OCI-LY1 (cell line): ENCODE measurements at regions not wholly inside any gene's neighbourhood (a gene's known extent, or its start where the extent isn't known, plus 50 kb on each side); places are given as distances from the start of the nearest gene placed in this dataset.

Experiments used
- CTCF ChIP-seq: fragments of 200-600 bp; sonication (generic), shearing (Covaris generic); IDR thresholded peaks from 2 replicates; pipeline ENCODE4 v1.5.1; 2017; ENCODE audit warnings: mild to moderate bottlenecking, antibody characterized with exemption, low read length, moderate library complexity, mixed read lengths
- EZH2 ChIP-seq: fragments of 200-600 bp; sonication (generic), shearing (Covaris generic); IDR thresholded peaks from 2 replicates; pipeline ENCODE4 v1.8.0; 2017; ENCODE audit warnings: borderline replicate concordance, mixed run types, mild to moderate bottlenecking, antibody characterized with exemption, low read length, moderate library complexity, mixed read lengths

DNA sequence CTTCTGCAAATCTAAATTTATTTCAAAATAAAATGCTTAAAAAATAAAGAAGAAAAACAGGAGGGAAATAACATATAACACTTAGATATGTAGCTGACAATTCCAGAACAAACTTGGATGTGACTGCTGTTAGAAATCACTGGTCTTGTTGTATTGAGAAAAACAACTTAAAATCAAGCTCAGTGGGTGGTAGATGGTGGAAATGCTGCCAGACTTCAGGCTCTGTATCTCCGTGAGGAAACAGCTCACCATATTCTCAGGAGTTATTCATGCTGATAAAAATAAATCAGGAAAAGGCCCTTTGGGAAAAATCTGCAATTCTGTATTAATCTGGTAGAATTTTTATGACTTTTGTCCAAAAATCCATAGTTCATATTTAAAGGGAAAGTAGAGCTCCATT is 477.6 kb downstream of the RAP2B start:
- TF ChIP-seq CTCF (no peak), EZH2 (no peak)
